Inflammatory macrophage treated with lipopolysaccharide for 4 hours (primary cell): ENCODE measurements at regions not wholly inside any gene's neighbourhood (a gene's known extent, or its start where the extent isn't known, plus 50 kb on each side); places are given as distances from the start of the nearest gene placed in this dataset.
"Not testable (repeated sequence)": the region's sequence is repeated elsewhere in the genome, so short reads cannot be mapped to it uniquely, and the experiment has no call there.

Experiments used
- DNase-seq: peaks from one replicate; pipeline ENCODE4 v3.0.0-alpha.2; 2020

- peak; percentile 11 for DNase-seq
Observed at GRCh38 chr12:59404109-59404650, 191.6 kb upstream of the SLC16A7 start.

GRCh38 chr12:59403259-59403932, 192.4 kb upstream of the SLC16A7 start:
- DNase-seq: peak; percentile 53

- DNase-seq: no peak
Observed at GRCh38 chr12:59401862-59402261, 194.0 kb upstream of the SLC16A7 start.

GRCh38 chr12:59398164-59398563, 197.7 kb upstream of the SLC16A7 start:
- DNase-seq: no peak

GRCh38 chr12:59396919-59397318, 198.9 kb upstream of the SLC16A7 start:
- no peak for DNase-seq

- DNase-seq: no peak
Observed at GRCh38 chr12:59396519-59396918, 199.3 kb upstream of the SLC16A7 start.

GRCh38 chr12:59395310-59395709, 200.5 kb upstream of the SLC16A7 start:
- not testable (repeated sequence) for DNase-seq

- DNase-seq: no peak
Observed at GRCh38 chr12:59393506-59393905, 202.3 kb upstream of the SLC16A7 start.

- no peak for DNase-seq
Observed at GRCh38 chr12:59389968-59390576, 205.8 kb upstream of the SLC16A7 start.

- no peak for DNase-seq
Observed at GRCh38 chr12:59388694-59389093, 207.1 kb upstream of the SLC16A7 start.

GRCh38 chr12:59388176-59388575, 207.7 kb upstream of the SLC16A7 start:
- no peak for DNase-seq

- DNase-seq: peak; percentile 7
Observed at GRCh38 chr12:59386236-59386635, 209.6 kb upstream of the SLC16A7 start.

- peak; percentile 77 for DNase-seq
Observed at GRCh38 chr12:59383079-59383822, 212.6 kb upstream of the SLC16A7 start.

- DNase-seq: no peak
Observed at GRCh38 chr12:59382282-59383078, 213.3 kb upstream of the SLC16A7 start.

- DNase-seq: no peak
Observed at GRCh38 chr12:59381106-59381505, 214.7 kb upstream of the SLC16A7 start.

- DNase-seq: no peak
Observed at GRCh38 chr12:59375633-59376032, 220.2 kb upstream of the SLC16A7 start.

GRCh38 chr12:59374783-59375182, 221.0 kb upstream of the SLC16A7 start:
- DNase-seq: no peak

GRCh38 chr12:59372956-59373355, 222.9 kb upstream of the SLC16A7 start:
- no peak for DNase-seq

- no peak for DNase-seq
Observed at GRCh38 chr12:59370933-59371332, 224.9 kb upstream of the SLC16A7 start.

GRCh38 chr12:59365133-59365532, 230.7 kb upstream of the SLC16A7 start:
- DNase-seq: no peak

GRCh38 chr12:59357811-59358210, 238.0 kb upstream of the SLC16A7 start:
- DNase-seq: no peak

- peak; percentile 1 for DNase-seq
Observed at GRCh38 chr12:59346248-59346647, 249.6 kb upstream of the SLC16A7 start.

GRCh38 chr12:59345406-59345805, 250.4 kb upstream of the SLC16A7 start:
- no peak for DNase-seq
